A673 (cell line): ENCODE measurements at regions not wholly inside any gene's neighbourhood (a gene's known extent, or its start where the extent isn't known, plus 50 kb on each side); places are given as distances from the start of the nearest gene placed in this dataset.

Experiments
- BruUV-seq: library from RNA; stranded (reverse); fragments of 400-500 nt; replicated peaks from 2 replicates; lab custom pipeline; 2021; lab: Mats Ljungman, UMichigan
- CTCF ChIA-PET: fragments of 300-600 bp; sonication (Branson Sonifier 250); formaldehyde crosslinking; loops from one replicate; lab custom pipeline; 2022; ENCODE audit warnings: antibody characterized with exemption; lab: Charles Lee
- POLR2A ChIA-PET: fragments of 300-600 bp; sonication (Branson Sonifier 250); formaldehyde crosslinking; loops from one replicate; lab custom pipeline; 2022; ENCODE audit warnings: antibody characterized with exemption; ENCODE audit not compliant: low non-redundant PET; lab: Charles Lee
- DNase-seq: peaks from one replicate; pipeline ENCODE4 v3.0.0-alpha.2; 2015; ENCODE audit warnings: low spot score
- H3K27ac ChIP-seq: fragments of 200-600 bp; sonication (generic); 2 replicates; pipeline ENCODE4 v1.5.1; 2016; ENCODE audit warnings: mixed run types, low read depth, mild to moderate bottlenecking, mixed read lengths, antibody characterized with exemption, low read length; ENCODE audit not compliant: poor library complexity, severe bottlenecking
- H3K27me3 ChIP-seq: fragments of 200-600 bp; sonication (generic); replicated peaks from 2 replicates; pipeline ENCODE4 v1.6.1; 2017; ENCODE audit warnings: mixed run types, low read depth, mild to moderate bottlenecking, mixed read lengths, antibody characterized with exemption, low read length; ENCODE audit not compliant: insufficient read depth, poor library complexity
- H3K36me3 ChIP-seq: fragments of 200-600 bp; sonication (generic); 2 replicates; pipeline ENCODE4 v1.6.1; 2016; ENCODE audit warnings: mixed run types, mild to moderate bottlenecking, mixed read lengths, antibody characterized with exemption, low read length; ENCODE audit not compliant: insufficient read depth, poor library complexity, severe bottlenecking
- H3K4me1 ChIP-seq: fragments of 200-600 bp; sonication (generic); 2 replicates; pipeline ENCODE4 v1.6.1; 2017; ENCODE audit warnings: mixed run types, mild to moderate bottlenecking, mixed read lengths, antibody characterized with exemption, low read length; ENCODE audit not compliant: insufficient read depth, poor library complexity, severe bottlenecking
- H3K4me3 ChIP-seq: fragments of 200-600 bp; sonication (generic); 2 replicates; pipeline ENCODE4 v1.5.1; 2016; ENCODE audit warnings: low read depth, mixed run types, mild to moderate bottlenecking, mixed read lengths, low read length; ENCODE audit not compliant: poor library complexity, severe bottlenecking
- H3K9me3 ChIP-seq: fragments of 200-600 bp; sonication (generic); 2 replicates; pipeline ENCODE4 v1.6.1; 2016; ENCODE audit warnings: mixed run types, low read depth, mild to moderate bottlenecking, mixed read lengths, antibody characterized with exemption, low read length; ENCODE audit not compliant: poor library complexity, severe bottlenecking
- CTCF ChIP-seq: fragments of 300-800, 200-600 bp; sonication (generic); conservative IDR thresholded peaks from 2 replicates; pipeline ENCODE4 v1.5.1; 2017; ENCODE audit warnings: low read depth, mild to moderate bottlenecking, antibody characterized with exemption, low read length, moderate library complexity, mixed read lengths
- EZH2 ChIP-seq: fragments of 200-600 bp; sonication (generic); IDR thresholded peaks from 2 replicates; pipeline ENCODE4 v1.6.1; 2017; ENCODE audit warnings: borderline replicate concordance, low read depth, mild to moderate bottlenecking, mixed read lengths, antibody characterized with exemption, low read length; ENCODE audit not compliant: poor library complexity, severe bottlenecking
- intact Hi-C: fragments of 100-400 bp; cut with micrococcal nuclease; formaldehyde crosslinking; loops from one replicate; pipeline ENCODE4 v1.10.0; 2022; ENCODE audit not compliant: unreplicated experiment

GRCh38 chr5:167348251-167348926, 943.1 kb upstream of the WWC1 start:
- no peak overlapping the region for H3K27ac ChIP-seq
- ChIA-PET POLR2A (no interaction called here), CTCF (no interaction called here)
- H3K4me1 ChIP-seq: peaks cover 7% of the 10 kb centered on the region
- intact Hi-C loops: no loop called here
- peaks cover 8% of the 10 kb centered on the region for H3K27me3 ChIP-seq
- TF ChIP-seq CTCF: no peak
- TF ChIP-seq EZH2: no peak
- no TSS peak for BruUV-seq
- no peaks in the 10 kb centered on the region for H3K9me3 ChIP-seq
- no peaks in the 10 kb centered on the region for H3K36me3 ChIP-seq
- H3K4me3 ChIP-seq: no peak overlapping the region
- DNase-seq: peak; percentile 87

- TF ChIP-seq EZH2: no peak
- TF ChIP-seq CTCF: no peak
- H3K27ac ChIP-seq: no peak overlapping the region
- H3K27me3 ChIP-seq: peaks cover 8% of the 10 kb centered on the region
- intact Hi-C loops: no loop called here
- no peaks in the 10 kb centered on the region for H3K36me3 ChIP-seq
- peak; percentile 8 for DNase-seq
- ChIA-PET CTCF (no interaction called here), POLR2A (no interaction called here)
- no peaks in the 10 kb centered on the region for H3K9me3 ChIP-seq
- no peak overlapping the region for H3K4me3 ChIP-seq
- peaks cover 7% of the 10 kb centered on the region for H3K4me1 ChIP-seq
- no TSS peak for BruUV-seq
Observed at GRCh38 chr5:167348980-167349379, 942.5 kb upstream of the WWC1 start.

GRCh38 chr5:167351316-167351715, 940.1 kb upstream of the WWC1 start:
- Histone ChIP-seq H3K4me1 (peaks cover 7% of the 10 kb centered on the region), H3K9me3 (no peaks in the 10 kb centered on the region), H3K36me3 (no peaks in the 10 kb centered on the region), H3K27ac (no peak overlapping the region), H3K27me3 (peaks cover 8% of the 10 kb centered on the region), H3K4me3 (no peak overlapping the region)
- TF ChIP-seq EZH2: no peak
- ChIA-PET POLR2A (no interaction called here), CTCF (no interaction called here)
- DNase-seq: no peak
- intact Hi-C loops: no loop called here
- no TSS peak for BruUV-seq

GRCh38 chr5:167352801-167353200, 938.6 kb upstream of the WWC1 start:
- CTCF ChIA-PET: no interaction called here
- no TSS peak for BruUV-seq
- POLR2A ChIA-PET: no interaction called here
- DNase-seq: peak; percentile 64
- H3K4me3 ChIP-seq: no peak overlapping the region
- H3K27ac ChIP-seq: no peak overlapping the region
- H3K9me3 ChIP-seq: no peaks in the 10 kb centered on the region
- H3K27me3 ChIP-seq: peaks cover 8% of the 10 kb centered on the region
- H3K4me1 ChIP-seq: peaks cover 3% of the 10 kb centered on the region
- TF ChIP-seq CTCF (no peak), EZH2 (no peak)
- intact Hi-C loops: no loop called here
- H3K36me3 ChIP-seq: no peaks in the 10 kb centered on the region
